ENCODE measurements at regions not wholly inside any gene's neighbourhood (a gene's known extent, or its start where the extent isn't known, plus 50 kb on each side); places are given as distances from the start of the nearest gene placed in this dataset.

DNA sequence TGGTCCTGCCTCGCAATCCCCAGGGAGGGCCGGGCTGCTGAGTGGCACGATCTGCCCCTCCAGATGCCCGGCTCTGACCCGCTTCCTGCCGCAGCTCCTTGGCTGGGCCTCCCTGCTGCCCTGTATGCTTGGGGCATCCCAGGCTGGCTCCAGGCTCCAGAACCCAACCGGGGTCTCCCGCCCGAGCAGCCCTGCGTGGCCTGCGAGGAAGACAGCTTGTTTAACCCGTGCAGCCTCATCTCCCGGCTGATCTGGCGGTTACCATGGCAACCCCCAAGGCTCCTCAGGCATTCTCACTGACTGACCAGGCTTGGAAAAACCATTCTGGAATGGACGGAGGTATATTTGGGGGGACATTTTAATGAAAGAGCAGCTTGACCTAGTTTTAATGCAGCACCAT, 232.4 kb upstream of the MYO3A start:
- no peaks in the 10 kb centered on the region for H3K36me3 Mint-ChIP-seq
- Histone ChIP-seq H3K4me1 (ENCODE audit: control insufficient read depth, insufficient read depth, low read length) (no peaks in the 10 kb centered on the region), H3K4me3 (ENCODE audit: low read length) (no peak overlapping the region), H3K27ac (ENCODE audit: low read length) (no peak overlapping the region), H3K9me3 (ENCODE audit: control insufficient read depth, insufficient read depth, low read length) (no peaks in the 10 kb centered on the region), H3K27me3 (ENCODE audit: control insufficient read depth, insufficient read depth, low read length) (no peaks in the 10 kb centered on the region), H3K36me3 (ENCODE audit: control insufficient read depth, insufficient read depth, low read length) (no peaks in the 10 kb centered on the region)
- H3K9me3 Mint-ChIP-seq: no peaks in the 10 kb centered on the region
- ATAC-seq (no peak), DNase-seq (no peak)
- no peak overlapping the region for H3K27ac Mint-ChIP-seq
- intact Hi-C loops (cut with micrococcal nuclease): no loop called here
- WGBS (ENCODE audit: insufficient coverage): 90% methylated on average over 15 of the region's 15 CpGs
- TF ChIP-seq, protein P1, sequence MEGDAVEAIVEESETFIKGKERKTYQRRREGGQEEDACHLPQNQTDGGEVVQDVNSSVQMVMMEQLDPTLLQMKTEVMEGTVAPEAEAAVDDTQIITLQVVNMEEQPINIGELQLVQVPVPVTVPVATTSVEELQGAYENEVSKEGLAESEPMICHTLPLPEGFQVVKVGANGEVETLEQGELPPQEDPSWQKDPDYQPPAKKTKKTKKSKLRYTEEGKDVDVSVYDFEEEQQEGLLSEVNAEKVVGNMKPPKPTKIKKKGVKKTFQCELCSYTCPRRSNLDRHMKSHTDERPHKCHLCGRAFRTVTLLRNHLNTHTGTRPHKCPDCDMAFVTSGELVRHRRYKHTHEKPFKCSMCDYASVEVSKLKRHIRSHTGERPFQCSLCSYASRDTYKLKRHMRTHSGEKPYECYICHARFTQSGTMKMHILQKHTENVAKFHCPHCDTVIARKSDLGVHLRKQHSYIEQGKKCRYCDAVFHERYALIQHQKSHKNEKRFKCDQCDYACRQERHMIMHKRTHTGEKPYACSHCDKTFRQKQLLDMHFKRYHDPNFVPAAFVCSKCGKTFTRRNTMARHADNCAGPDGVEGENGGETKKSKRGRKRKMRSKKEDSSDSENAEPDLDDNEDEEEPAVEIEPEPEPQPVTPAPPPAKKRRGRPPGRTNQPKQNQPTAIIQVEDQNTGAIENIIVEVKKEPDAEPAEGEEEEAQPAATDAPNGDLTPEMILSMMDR (IDR thresholded peaks at IDR 0.05): no peak
- no peaks in the 10 kb centered on the region for H3K27me3 Mint-ChIP-seq (ENCODE audit: low read depth in 2 of 2)
- H3K4me1 Mint-ChIP-seq: no peaks in the 10 kb centered on the region
- no peak overlapping the region for H3K4me3 Mint-ChIP-seq

- H3K4me1 ChIP-seq (ENCODE audit: control insufficient read depth, insufficient read depth, low read length): no peaks in the 10 kb centered on the region
Measured at GRCh38 chr10:25704622-25705021, 229.4 kb upstream of the MYO3A start.

DNA sequence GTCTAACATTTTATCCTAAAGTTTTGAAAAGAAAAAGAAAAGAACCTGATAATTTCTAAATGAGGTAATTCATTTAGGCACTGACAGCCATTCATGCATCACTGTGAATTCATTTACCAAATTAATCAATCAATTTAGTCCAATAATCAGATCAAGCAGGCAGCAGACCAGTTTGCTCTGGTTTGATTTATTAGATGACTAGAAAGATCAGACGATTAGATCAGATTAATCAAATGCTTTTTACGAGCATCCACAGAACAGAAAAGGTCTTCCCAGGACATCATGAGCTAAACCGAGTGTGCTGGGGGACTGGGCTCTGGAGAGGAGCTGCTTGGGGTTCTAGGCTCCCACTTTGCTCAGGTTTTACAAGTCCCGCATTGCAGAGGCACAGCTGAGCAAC, 226.5 kb upstream of the MYO3A start:
- H3K4me1 Mint-ChIP-seq: no peaks in the 10 kb centered on the region
- no peak overlapping the region for H3K27ac Mint-ChIP-seq
- no peak for DNase-seq
- ATAC-seq: no peak
- no peaks in the 10 kb centered on the region for H3K9me3 ChIP-seq (ENCODE audit: control insufficient read depth, insufficient read depth, low read length)
- no peak overlapping the region for H3K4me3 ChIP-seq (ENCODE audit: low read length)
- H3K9me3 Mint-ChIP-seq: no peaks in the 10 kb centered on the region
- H3K36me3 Mint-ChIP-seq: no peaks in the 10 kb centered on the region
- H3K27me3 ChIP-seq (ENCODE audit: control insufficient read depth, insufficient read depth, low read length): no peaks in the 10 kb centered on the region
- no peaks in the 10 kb centered on the region for H3K4me1 ChIP-seq (ENCODE audit: control insufficient read depth, insufficient read depth, low read length)
- H3K36me3 ChIP-seq (ENCODE audit: control insufficient read depth, insufficient read depth, low read length): no peaks in the 10 kb centered on the region
- WGBS (ENCODE audit: insufficient coverage): 90% methylated on average over 4 of the region's 4 CpGs
- H3K27me3 Mint-ChIP-seq (ENCODE audit: low read depth in 2 of 2): no peaks in the 10 kb centered on the region
- TF ChIP-seq, protein P1 (IDR thresholded peaks at IDR 0.05): no peak
- H3K27ac ChIP-seq (ENCODE audit: low read length): no peak overlapping the region
- intact Hi-C loops (cut with micrococcal nuclease): no loop called here
- no peak overlapping the region for H3K4me3 Mint-ChIP-seq

More at GRCh38 chr10:25704622-25705021, 229.4 kb upstream of the MYO3A start:
- TF ChIP-seq, protein P1 (IDR thresholded peaks at IDR 0.05): no peak
- Mint-ChIP-seq H3K4me3 (no peak overlapping the region), H3K4me1 (no peaks in the 10 kb centered on the region), H3K27me3 (ENCODE audit: low read depth in 2 of 2) (no peaks in the 10 kb centered on the region), H3K27ac (no peak overlapping the region), H3K9me3 (no peaks in the 10 kb centered on the region), H3K36me3 (no peaks in the 10 kb centered on the region)
- Histone ChIP-seq H3K27me3 (ENCODE audit: control insufficient read depth, insufficient read depth, low read length) (no peaks in the 10 kb centered on the region), H3K4me3 (ENCODE audit: low read length) (no peak overlapping the region), H3K9me3 (ENCODE audit: control insufficient read depth, insufficient read depth, low read length) (no peaks in the 10 kb centered on the region), H3K27ac (ENCODE audit: low read length) (no peak overlapping the region), H3K36me3 (ENCODE audit: control insufficient read depth, insufficient read depth, low read length) (no peaks in the 10 kb centered on the region)
- ATAC-seq: no peak
- 86% methylated on average over 4 of the region's 6 CpGs for WGBS (ENCODE audit: insufficient coverage)
- intact Hi-C loops (cut with micrococcal nuclease): no loop called here
- no peak for DNase-seq

- DNase-seq (no peak), ATAC-seq (no peak)
- no peaks in the 10 kb centered on the region for H3K9me3 Mint-ChIP-seq
- no peak overlapping the region for H3K4me3 Mint-ChIP-seq
- no peak overlapping the region for H3K27ac ChIP-seq (ENCODE audit: low read length)
- H3K4me3 ChIP-seq (ENCODE audit: low read length): no peak overlapping the region
- H3K4me1 ChIP-seq (ENCODE audit: control insufficient read depth, insufficient read depth, low read length): no peaks in the 10 kb centered on the region
- WGBS (ENCODE audit: insufficient coverage): 80% methylated on average over 8 of the region's 8 CpGs
- TF ChIP-seq, protein P1 (IDR thresholded peaks at IDR 0.05): no peak
- no peaks in the 10 kb centered on the region for H3K27me3 Mint-ChIP-seq (ENCODE audit: low read depth in 2 of 2)
- H3K27me3 ChIP-seq (ENCODE audit: control insufficient read depth, insufficient read depth, low read length): no peaks in the 10 kb centered on the region
- no peaks in the 10 kb centered on the region for H3K36me3 ChIP-seq (ENCODE audit: control insufficient read depth, insufficient read depth, low read length)
- no peaks in the 10 kb centered on the region for H3K9me3 ChIP-seq (ENCODE audit: control insufficient read depth, insufficient read depth, low read length)
- H3K27ac Mint-ChIP-seq: no peak overlapping the region
- no peaks in the 10 kb centered on the region for H3K36me3 Mint-ChIP-seq
- H3K4me1 Mint-ChIP-seq: no peaks in the 10 kb centered on the region
- intact Hi-C loops (cut with micrococcal nuclease): no loop called here
Measured at GRCh38 chr10:25707976-25708671, 225.9 kb upstream of the MYO3A start.

Data from natural killer cell (primary cell).